SJSA1 (cell line): ENCODE measurements at regions not wholly inside any gene's neighbourhood (a gene's known extent, or its start where the extent isn't known, plus 50 kb on each side); places are given as distances from the start of the nearest gene placed in this dataset.

ENCODE experiments used
- DNase-seq, 2 experiments: peaks; one replicate each; pipeline ENCODE4 v3.0.0-alpha.2; 2015 to 2020; ENCODE audit warnings: low spot score in 2 of 2, low read depth in 1 of 2
- H3K27ac ChIP-seq: fragments of 250-450 bp; sonication (Bioruptor Pico); 2 replicates; pipeline ENCODE4 v1.5.1; 2020; ENCODE audit warnings: mild to moderate bottlenecking, moderate library complexity
- H3K27me3 ChIP-seq: fragments of 250-450 bp; sonication (Bioruptor Pico); replicated peaks from 2 replicates; pipeline ENCODE4 v1.5.1; 2020; ENCODE audit warnings: mild to moderate bottlenecking, moderate library complexity
- H3K36me3 ChIP-seq: fragments of 250-450 bp; sonication (Bioruptor Pico); 2 replicates; pipeline ENCODE4 v1.5.1; 2020; ENCODE audit warnings: mild to moderate bottlenecking
- H3K4me1 ChIP-seq: fragments of 250-450 bp; sonication (Bioruptor Pico); replicated peaks from 2 replicates; pipeline ENCODE4 v1.6.1; 2021; ENCODE audit warnings: mild to moderate bottlenecking
- H3K4me3 ChIP-seq: fragments of 250-450 bp; sonication (Bioruptor Pico); 2 replicates; pipeline ENCODE4 v1.5.1; 2020; ENCODE audit warnings: mild to moderate bottlenecking
- H3K9me3 ChIP-seq: fragments of 250-450 bp; sonication (Bioruptor Pico); replicated peaks from 2 replicates; pipeline ENCODE4 v1.5.1; 2020; ENCODE audit warnings: mild to moderate bottlenecking

- no peak overlapping the region for H3K4me3 ChIP-seq
- H3K4me1 ChIP-seq = no peaks in the 10 kb centered on the region
- H3K27ac ChIP-seq = no peak overlapping the region
- H3K36me3 ChIP-seq = no peaks in the 10 kb centered on the region
- no peak for DNase-seq
- no peaks in the 10 kb centered on the region for H3K27me3 ChIP-seq
- H3K9me3 ChIP-seq = no peaks in the 10 kb centered on the region
Measured at GRCh38 chr1:96481409-96481808, 240.2 kb upstream of the PTBP2 start.

GRCh38 chr1:96482616-96483015 lies 239.0 kb upstream of the PTBP2 start:
- no peak for DNase-seq
- Histone ChIP-seq H3K36me3 (no peaks in the 10 kb centered on the region), H3K4me3 (no peak overlapping the region)

GRCh38 chr1:96487394-96487793 lies 234.2 kb upstream of the PTBP2 start:
- Histone ChIP-seq H3K4me3 (no peak overlapping the region), H3K9me3 (no peaks in the 10 kb centered on the region), H3K27me3 (no peaks in the 10 kb centered on the region), H3K4me1 (no peaks in the 10 kb centered on the region), H3K27ac (no peak overlapping the region), H3K36me3 (no peaks in the 10 kb centered on the region)
- no peak for DNase-seq

More at GRCh38 chr1:96482616-96483015, 239.0 kb upstream of the PTBP2 start:
- Histone ChIP-seq H3K9me3 (no peaks in the 10 kb centered on the region), H3K4me1 (no peaks in the 10 kb centered on the region), H3K27ac (no peak overlapping the region), H3K27me3 (no peaks in the 10 kb centered on the region)

GRCh38 chr1:96487971-96488370 lies 233.6 kb upstream of the PTBP2 start:
- Histone ChIP-seq H3K36me3 (no peaks in the 10 kb centered on the region), H3K4me1 (no peaks in the 10 kb centered on the region), H3K9me3 (no peaks in the 10 kb centered on the region), H3K27me3 (no peaks in the 10 kb centered on the region), H3K27ac (no peak overlapping the region), H3K4me3 (no peak overlapping the region)
- no peak for DNase-seq

GRCh38 chr1:96488777-96489176 lies 232.8 kb upstream of the PTBP2 start:
- H3K4me1 ChIP-seq = no peaks in the 10 kb centered on the region
- no peak overlapping the region for H3K4me3 ChIP-seq
- H3K36me3 ChIP-seq = no peaks in the 10 kb centered on the region
- no peaks in the 10 kb centered on the region for H3K9me3 ChIP-seq
- no peaks in the 10 kb centered on the region for H3K27me3 ChIP-seq
- H3K27ac ChIP-seq = no peak overlapping the region
- no peak for DNase-seq

GRCh38 chr1:96492236-96492635 lies 229.3 kb upstream of the PTBP2 start:
- Histone ChIP-seq H3K4me3 (no peak overlapping the region), H3K9me3 (0 out of 2 replicates have a peak, but pooled peaks cover 3% of the 10 kb centered on the region), H3K4me1 (no peaks in the 10 kb centered on the region), H3K36me3 (no peaks in the 10 kb centered on the region), H3K27ac (no peak overlapping the region), H3K27me3 (no peaks in the 10 kb centered on the region)
- no peak for DNase-seq

- H3K4me3 ChIP-seq = no peak overlapping the region
- H3K27me3 ChIP-seq = no peaks in the 10 kb centered on the region
- 0 out of 2 replicates have a peak, but pooled peaks cover 3% of the 10 kb centered on the region for H3K9me3 ChIP-seq
- no peaks in the 10 kb centered on the region for H3K4me1 ChIP-seq
- no peak for DNase-seq
- H3K27ac ChIP-seq = no peak overlapping the region
- no peaks in the 10 kb centered on the region for H3K36me3 ChIP-seq
Measured at GRCh38 chr1:96498744-96499340, 222.7 kb upstream of the PTBP2 start.

- Histone ChIP-seq H3K9me3 (no peaks in the 10 kb centered on the region), H3K27me3 (no peaks in the 10 kb centered on the region), H3K36me3 (no peaks in the 10 kb centered on the region), H3K27ac (no peak overlapping the region), H3K4me1 (no peaks in the 10 kb centered on the region), H3K4me3 (no peak overlapping the region)
- no peak for DNase-seq
Measured at GRCh38 chr1:96508233-96508632, 213.4 kb upstream of the PTBP2 start.

GRCh38 chr1:96509339-96509738 lies 212.2 kb upstream of the PTBP2 start:
- Histone ChIP-seq H3K27ac (no peak overlapping the region), H3K27me3 (no peaks in the 10 kb centered on the region), H3K4me1 (no peaks in the 10 kb centered on the region), H3K9me3 (no peaks in the 10 kb centered on the region), H3K4me3 (no peak overlapping the region), H3K36me3 (no peaks in the 10 kb centered on the region)
- no peak for DNase-seq

- DNase-seq = no peak
- no peak overlapping the region for H3K4me3 ChIP-seq
- H3K9me3 ChIP-seq = no peaks in the 10 kb centered on the region
- H3K27ac ChIP-seq = no peak overlapping the region
- no peaks in the 10 kb centered on the region for H3K36me3 ChIP-seq
- no peaks in the 10 kb centered on the region for H3K4me1 ChIP-seq
- H3K27me3 ChIP-seq = no peaks in the 10 kb centered on the region
Measured at GRCh38 chr1:96509951-96510350, 211.6 kb upstream of the PTBP2 start.

- no peaks in the 10 kb centered on the region for H3K9me3 ChIP-seq
- H3K4me1 ChIP-seq = no peaks in the 10 kb centered on the region
- no peak for DNase-seq
- no peak overlapping the region for H3K27ac ChIP-seq
- H3K27me3 ChIP-seq = no peaks in the 10 kb centered on the region
- no peak overlapping the region for H3K4me3 ChIP-seq
- no peaks in the 10 kb centered on the region for H3K36me3 ChIP-seq
Measured at GRCh38 chr1:96510391-96510790, 211.2 kb upstream of the PTBP2 start.

- Histone ChIP-seq H3K4me1 (no peaks in the 10 kb centered on the region), H3K27me3 (no peaks in the 10 kb centered on the region), H3K27ac (no peak overlapping the region), H3K4me3 (no peak overlapping the region), H3K9me3 (no peaks in the 10 kb centered on the region), H3K36me3 (no peaks in the 10 kb centered on the region)
- DNase-seq = no peak
Measured at GRCh38 chr1:96510911-96511310, 210.7 kb upstream of the PTBP2 start.

GRCh38 chr1:96513136-96513535 lies 208.4 kb upstream of the PTBP2 start:
- Histone ChIP-seq H3K27me3 (no peaks in the 10 kb centered on the region), H3K4me3 (no peak overlapping the region), H3K9me3 (no peaks in the 10 kb centered on the region), H3K4me1 (no peaks in the 10 kb centered on the region), H3K27ac (no peak overlapping the region), H3K36me3 (no peaks in the 10 kb centered on the region)
- no peak for DNase-seq

GRCh38 chr1:96515430-96515829 lies 206.2 kb upstream of the PTBP2 start:
- Histone ChIP-seq H3K4me3 (no peak overlapping the region), H3K4me1 (no peaks in the 10 kb centered on the region)
- no peak for DNase-seq

GRCh38 chr1:96515925-96516324 lies 205.7 kb upstream of the PTBP2 start:
- DNase-seq = no peak
- H3K27me3 ChIP-seq = no peaks in the 10 kb centered on the region
- H3K4me3 ChIP-seq = no peak overlapping the region
- H3K36me3 ChIP-seq = no peaks in the 10 kb centered on the region
- H3K4me1 ChIP-seq = no peaks in the 10 kb centered on the region
- H3K27ac ChIP-seq = no peak overlapping the region
- no peaks in the 10 kb centered on the region for H3K9me3 ChIP-seq

More at GRCh38 chr1:96515430-96515829, 206.2 kb upstream of the PTBP2 start:
- H3K9me3 ChIP-seq = no peaks in the 10 kb centered on the region
- no peaks in the 10 kb centered on the region for H3K27me3 ChIP-seq
- H3K36me3 ChIP-seq = no peaks in the 10 kb centered on the region
- no peak overlapping the region for H3K27ac ChIP-seq
